ENCODE measurements at regions not wholly inside any gene's neighbourhood (a gene's known extent, or its start where the extent isn't known, plus 50 kb on each side); places are given as distances from the start of the nearest gene placed in this dataset.

DNA sequence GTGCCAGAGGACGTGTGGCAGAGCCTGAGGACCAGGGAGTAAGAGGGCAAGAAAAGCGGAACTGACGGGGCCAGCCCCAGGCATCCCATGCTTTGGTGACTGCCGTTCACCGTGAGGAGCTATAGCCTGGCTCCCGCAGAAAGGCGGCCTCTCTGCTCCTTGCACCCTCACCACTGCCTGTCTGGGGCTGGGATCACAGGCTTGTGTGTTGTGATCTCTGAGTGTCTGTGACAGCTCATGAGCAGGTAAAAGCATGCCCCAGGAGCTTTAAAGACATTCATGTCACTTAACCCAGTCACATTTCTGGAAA is 266.8 kb upstream of the RAB6C start:
- TF ChIP-seq CTCF (IDR thresholded peaks at IDR 0.05) (no peak), POLR2A (IDR thresholded peaks at IDR 0.05) (no peak)

Measured in Peyer's patch (tissue), 4 donors.